HG03108 (cell line): ENCODE measurements at regions not wholly inside any gene's neighbourhood (a gene's known extent, or its start where the extent isn't known, plus 50 kb on each side); places are given as distances from the start of the nearest gene placed in this dataset.

Experiments used
- ATAC-seq: cut with Tn5 transposase; IDR thresholded peaks from one replicate; pipeline ENCODE4 v1.9.1; 2021; ENCODE audit warnings: moderate library complexity; ENCODE audit not compliant: unreplicated experiment

DNA sequence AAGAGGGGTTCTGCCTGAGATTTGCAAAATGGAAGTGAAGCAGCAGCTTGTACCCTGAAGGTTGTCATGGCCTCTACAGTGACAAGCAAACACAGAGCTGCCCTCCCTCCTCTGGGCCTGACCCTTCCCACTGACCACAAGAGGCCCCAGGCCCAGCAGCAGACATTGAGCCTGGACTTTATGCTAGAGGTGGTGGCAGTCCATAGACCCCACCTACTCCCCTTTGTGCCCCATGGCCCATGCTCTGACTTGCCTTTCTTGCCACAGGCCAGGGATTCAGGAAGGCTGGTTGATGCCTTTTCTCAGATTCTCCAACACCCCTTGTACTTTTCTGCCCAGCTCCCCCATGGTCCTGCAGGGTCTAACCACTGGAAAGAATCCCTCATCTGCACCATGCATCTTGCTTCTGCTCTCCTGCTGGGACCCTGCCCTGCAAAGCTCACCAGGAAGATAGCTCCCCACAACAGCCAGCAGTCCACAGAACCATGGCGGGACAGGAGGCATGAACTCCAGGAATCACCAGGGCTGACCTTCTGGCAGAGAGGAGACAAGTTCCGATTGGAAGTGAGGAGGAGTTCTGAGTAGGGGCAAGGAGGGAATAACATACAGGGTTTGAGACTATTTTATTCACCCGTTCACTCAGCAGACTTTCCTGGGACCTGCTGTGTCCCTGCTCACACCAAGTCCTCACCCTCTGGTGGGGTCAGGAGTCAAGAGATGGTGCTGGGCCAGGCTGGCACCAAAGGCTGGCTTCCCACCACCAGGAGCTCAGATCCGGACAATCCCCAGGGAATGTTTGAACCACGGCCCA is 263.8 kb downstream of the SYK start:
- no peak for ATAC-seq

DNA sequence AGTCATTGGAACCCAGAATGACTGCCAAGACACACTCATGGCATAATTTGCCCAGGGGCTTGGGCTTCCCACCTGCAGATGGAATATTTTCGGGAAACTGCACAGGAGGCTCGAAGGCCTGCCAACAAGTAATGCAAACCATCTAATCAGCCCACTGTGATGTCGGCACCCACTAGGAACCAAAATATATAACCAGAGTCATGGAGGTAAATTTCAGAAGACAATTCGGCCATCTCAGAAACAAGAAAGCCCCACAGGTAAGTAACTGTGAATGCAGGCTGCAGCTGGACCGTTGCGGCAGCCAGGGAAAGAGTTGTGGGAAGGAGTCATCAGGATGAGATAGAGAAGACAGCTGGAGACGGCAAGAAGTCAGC is 264.4 kb downstream of the SYK start:
- no peak for ATAC-seq

DNA sequence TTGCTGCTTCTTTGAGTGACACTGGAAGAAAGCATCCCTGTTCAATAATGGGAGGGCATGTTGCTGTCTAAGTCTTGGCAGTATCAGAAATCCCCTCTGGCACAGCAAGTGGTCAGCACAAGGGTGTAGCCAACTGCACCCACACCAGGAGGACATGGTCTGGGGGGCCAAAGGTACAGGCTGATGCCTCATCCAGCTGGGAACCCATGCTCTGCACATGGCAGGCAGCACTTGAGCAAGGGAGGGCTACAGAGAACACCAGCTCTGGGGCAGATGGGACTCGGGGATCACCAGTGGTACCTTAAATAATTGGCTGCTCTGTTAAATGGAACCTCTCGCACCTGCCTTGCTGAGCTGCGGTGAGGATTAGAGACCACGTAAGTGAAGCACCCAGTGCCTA is 265.2 kb downstream of the SYK start:
- ATAC-seq = no peak

DNA sequence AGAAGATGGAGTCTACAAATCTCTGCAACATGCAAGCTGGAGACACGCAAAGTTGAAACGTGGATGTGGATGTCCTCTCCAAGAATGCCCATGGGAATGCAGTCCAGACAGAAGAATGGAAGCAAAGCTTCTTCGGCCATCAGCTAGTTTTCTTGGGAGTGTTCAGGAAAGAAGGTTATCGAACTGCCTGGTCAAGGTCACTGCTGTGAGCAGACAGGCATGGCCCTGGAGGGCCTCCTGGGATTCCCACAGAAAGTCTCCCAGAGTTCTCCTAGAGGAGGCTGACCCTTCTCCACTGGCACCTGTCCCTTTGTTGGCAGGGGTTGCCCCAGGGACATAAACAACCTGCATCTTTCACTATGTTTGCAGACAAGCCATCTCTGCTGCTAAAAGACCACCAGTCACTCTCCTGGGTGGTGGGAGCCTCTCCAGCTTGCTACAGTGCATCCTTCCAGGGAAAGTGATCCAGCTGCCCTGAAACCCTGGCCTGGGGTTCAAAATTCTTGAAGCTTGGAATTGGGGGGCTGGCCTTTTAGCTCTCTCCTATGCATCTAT is 265.8 kb downstream of the SYK start:
- no peak for ATAC-seq

DNA sequence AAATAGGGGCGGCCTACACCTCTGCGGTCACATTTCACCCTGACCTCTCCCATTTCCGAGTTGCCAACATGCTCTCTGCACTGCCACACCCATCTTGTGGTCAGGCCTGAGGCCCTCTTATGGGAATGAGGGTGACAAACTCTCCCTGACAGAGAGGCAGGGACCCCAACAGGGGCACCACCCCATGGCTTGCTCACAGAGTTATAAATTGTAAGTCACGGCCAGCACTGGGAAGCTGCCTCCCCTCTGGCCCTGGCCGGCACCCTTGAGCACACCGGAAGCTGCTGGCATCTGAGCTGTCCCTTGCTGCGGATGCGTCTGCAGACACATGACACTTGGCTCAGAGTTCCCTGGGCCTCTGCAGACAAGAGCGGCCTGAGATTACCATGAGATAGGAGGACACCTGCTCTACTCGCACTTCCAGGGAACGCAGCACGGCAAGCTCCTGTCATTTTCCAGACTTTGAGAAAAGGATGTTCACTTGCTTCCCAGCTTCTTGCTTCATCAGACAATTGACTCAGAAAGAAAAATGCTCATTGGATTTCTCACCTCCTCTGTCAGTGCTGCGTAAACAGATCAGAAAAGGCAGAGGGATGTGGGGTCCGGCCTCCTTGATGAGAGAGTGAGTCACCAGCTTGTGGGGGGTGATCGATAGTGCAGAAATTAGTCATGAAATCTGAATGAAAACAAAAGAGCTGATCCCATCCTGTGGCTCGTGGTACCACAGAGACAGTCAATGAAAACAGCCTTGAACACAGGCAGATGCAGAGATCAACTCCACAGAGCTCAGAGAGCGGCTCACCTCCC is 269.8 kb downstream of the SYK start:
- no peak for ATAC-seq

DNA sequence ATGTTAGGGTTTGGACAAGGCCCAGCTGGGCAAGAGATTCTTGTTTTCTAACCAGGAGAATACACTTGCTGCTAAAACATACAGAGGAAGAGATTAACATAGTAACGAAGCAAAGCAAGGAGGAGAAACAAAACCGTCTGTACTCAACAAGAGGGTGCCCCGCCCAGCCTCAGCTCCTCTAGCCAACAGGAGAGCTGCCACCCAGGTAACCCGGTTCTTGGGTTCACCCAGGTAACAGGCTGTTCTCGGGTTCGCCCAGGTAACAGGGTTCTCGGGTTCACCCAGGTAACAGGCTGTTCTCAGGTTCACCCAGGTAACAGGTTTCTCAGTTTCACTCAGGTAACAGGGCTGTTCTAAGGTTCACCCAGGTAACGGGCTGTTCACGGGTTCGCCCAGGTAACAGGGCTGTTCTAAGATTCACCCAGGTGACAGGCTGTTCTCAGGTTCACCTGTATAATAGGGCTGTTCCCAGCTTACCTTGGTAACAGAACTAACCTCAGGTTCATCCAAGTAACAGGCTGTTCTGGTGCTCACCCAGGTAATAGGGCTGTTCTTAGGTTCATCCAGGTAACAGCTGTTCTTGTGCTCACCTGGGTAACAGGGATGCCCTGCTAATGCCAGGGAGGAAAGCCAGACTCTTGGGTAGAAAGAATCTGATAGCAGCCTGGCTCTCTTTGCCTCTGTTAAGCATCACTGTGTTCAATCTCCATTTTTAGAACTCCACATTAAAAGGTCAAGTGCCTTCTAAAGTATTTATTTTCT is 271.6 kb downstream of the SYK start:
- ATAC-seq = no peak

DNA sequence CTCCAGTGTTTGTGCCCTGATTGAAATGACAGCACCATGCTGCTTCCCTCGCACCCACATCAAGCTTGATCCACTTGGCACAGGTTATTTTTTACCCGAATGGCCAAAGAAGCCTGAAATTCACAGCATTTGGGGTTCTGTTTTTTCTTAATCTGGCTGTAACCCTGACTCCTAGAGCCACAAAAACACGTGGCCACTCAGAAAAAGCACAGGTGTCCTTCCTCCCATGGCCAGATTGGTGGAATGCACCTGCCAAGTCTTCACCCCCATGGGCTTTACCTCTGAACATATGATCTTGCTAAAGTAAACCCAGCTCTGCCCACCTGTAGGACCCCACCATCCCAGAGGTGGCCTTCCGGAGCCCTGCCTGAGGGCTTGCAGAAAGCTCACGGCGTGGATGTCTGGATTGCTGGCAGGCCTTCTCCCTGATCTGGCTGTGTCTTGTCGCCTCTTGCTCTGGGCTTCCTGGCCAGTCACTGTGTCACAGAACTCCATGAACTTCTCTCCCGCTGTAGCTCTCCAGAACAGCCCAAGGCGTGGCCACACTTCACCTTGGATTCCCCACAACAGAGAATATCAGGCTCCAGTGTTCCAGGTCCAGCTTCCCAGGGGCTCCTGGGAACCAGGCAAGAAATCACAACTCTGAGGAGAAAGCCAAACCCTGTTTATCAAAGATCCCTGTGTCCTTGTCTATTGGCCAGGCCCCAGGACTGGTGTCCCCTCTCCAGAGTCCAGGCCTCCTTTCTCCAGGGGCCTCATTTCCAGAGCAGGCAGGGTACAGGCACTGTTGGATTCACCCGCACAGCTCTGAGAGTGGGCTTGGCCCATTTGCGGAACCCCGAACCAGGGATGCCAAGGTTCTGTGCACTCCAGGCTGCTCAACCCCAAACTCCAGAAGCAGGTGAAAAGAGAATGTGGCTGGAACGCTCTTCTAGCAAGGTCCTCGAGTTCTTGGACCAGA is 272.5 kb downstream of the SYK start:
- ATAC-seq = no peak

DNA sequence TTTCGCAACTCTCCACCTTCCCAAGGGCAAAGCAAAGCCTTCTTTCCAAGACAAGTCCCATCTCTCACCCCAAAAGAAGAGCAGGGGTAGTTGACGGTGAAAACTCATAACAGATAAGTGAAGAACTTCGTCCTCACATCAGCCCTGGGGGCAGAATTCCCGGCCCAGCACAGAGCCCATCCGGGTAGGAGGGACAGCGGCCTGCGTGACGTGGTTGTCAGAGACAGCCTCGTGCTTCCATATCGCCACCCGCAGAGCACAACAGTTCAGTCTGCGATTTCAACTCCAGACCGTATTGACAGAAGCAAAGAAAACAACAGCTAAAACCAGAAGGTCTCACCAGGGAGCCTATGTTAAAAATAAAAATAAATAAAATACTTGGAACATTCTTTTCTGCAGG is 273.2 kb downstream of the SYK start:
- no peak for ATAC-seq

DNA sequence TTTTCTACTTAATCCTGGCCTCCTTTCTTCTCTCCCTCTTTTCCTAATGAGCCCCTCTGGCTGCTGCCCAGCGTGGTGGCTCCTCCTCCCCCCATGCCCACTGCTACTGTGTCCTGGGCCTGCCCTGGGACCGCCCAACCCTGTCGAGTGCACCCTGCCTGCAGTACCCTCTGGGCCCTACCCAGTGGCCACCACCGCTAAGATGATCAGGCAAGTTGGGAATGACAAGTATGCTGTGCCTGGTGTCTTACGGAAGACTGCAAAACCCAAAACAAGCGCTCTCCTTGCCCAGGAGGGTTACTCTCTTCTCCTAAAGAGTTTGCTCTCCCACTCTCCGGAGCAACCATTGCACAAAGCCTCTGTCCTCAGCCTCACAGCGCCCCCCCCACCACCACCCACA is 273.7 kb downstream of the SYK start:
- no peak for ATAC-seq

DNA sequence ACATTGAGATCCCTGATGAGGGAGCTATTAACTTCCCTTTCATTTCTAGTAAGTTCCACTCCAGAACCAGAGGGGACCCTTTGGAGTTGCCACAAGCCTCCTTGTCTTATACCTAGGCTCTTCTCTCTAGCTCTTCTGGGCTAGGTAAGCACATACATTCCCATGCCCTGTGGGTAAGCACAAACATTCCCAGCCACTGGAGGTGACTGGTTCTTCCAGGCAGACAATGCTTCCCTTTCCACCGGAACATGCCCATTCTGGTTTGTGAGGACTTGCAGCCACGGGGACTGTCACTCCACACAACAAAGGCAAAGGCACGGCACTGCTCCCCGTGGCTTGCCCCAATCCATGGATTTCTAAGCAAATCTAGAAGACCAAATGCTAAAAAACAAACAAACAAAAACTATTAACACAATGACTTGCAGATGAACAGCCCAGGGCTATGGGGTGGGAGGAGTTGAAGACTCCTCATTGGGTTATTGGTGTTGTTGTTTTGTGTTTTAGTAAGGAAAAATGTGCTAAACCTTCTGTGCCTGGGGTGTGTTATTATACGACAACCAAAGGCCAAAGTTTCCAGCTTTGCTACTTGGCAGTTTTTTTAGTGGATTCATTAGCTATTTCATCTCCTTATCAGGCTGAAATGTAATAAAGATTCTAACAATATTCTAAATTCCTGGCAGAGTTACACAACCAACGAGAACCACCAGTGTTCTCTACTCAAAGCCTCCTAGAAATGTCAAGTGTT is 276.2 kb downstream of the SYK start:
- ATAC-seq = no peak

DNA sequence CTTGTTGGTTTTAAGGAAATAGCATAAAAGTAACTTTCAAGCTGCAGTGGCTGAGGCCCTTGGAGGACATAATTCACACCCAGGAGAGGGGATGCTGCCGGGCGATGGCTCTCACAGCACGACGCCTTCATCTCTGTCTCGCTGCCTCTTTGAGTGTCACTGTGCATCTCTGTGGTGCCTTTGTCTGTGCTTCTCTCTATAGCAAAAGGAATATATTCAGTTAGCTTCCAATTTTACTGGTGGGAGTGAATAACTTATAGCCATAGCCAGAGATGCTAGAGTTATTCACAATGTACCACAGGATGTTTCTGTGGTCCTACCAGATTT is 276.7 kb downstream of the SYK start:
- ATAC-seq = no peak

DNA sequence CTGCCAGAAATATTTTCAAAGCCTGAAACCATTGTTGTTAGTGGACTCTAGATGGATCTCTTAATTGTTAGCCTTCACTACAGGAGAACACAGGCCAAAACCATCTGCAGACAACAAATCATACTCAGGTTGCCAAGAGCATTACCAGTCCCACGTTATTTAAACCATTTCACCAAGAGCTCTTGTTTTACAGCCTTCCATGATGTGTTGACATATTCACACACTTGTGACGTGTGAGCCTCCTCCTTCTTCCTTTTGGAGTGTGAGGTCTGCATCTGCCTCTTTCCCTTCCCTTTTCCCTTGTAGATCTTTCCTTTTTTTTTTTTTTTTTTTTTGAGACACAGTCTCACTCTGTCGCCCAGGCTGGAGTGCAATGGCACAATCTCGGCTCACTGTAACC is 279.0 kb downstream of the AUH start:
- no peak for ATAC-seq

DNA sequence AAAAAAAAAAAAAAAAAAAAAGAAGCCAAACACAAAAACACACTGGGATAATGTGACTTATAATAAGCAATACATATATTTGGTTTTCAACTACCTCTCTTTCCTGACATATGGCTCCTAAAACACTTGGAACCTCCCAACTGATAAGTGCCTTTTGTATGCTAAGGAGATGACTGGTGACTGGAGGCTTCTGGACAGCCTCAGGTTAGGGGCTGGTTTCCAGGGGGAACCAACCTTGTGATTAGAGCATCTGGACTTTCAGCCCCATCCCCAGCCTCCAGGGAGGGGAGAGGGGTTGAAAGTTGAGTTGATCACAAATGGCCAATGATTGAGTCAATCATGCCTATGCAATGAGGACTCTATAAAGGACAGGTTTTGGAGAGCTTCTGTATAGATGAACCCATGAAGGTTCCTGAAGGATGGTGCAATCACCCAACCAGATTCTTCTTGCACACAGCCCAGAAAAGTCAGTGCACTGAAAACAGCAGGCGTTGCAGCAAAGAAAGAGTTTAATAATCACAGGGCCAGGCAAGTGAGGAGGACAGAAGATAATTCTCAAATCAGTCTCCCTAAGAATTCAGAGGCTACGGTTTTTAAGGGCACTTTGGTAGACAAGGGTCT is 276.7 kb downstream of the AUH start:
- no peak for ATAC-seq

DNA sequence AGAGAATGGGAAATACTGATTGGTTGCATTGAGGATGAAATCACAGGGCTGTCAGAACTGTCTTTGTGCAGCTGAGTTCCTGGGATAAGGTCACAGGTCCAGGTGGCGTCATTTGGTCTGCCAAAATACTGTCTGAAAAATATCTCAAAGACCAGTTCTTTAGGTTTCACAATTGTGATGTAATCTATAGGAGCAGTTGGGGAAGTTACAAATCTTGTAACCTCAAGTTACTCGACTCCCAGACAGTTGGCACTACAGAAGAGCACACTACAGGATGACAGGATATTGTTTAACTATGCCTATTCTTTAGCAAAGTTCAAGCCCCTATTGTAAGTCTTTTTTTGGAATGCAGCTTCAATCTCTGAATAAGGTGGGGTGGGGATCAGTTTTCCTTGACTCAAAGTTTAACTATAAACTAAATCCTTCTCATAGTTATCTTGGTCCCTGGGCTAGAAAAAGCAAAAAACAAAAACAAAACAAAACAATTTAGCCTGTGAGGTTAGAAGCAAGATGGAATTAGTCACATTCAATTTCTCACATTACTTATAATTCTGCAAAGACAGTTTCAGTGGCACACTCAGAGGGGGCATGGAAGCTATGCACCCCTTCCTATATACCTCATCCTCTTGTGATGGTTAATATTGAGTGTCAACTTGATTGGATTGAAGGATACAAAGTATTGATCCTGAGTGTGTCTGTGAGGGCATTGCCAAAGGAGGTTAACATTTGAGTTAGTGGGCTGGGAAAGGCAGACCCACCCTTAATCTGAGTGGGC is 276.0 kb downstream of the AUH start:
- no peak for ATAC-seq

DNA sequence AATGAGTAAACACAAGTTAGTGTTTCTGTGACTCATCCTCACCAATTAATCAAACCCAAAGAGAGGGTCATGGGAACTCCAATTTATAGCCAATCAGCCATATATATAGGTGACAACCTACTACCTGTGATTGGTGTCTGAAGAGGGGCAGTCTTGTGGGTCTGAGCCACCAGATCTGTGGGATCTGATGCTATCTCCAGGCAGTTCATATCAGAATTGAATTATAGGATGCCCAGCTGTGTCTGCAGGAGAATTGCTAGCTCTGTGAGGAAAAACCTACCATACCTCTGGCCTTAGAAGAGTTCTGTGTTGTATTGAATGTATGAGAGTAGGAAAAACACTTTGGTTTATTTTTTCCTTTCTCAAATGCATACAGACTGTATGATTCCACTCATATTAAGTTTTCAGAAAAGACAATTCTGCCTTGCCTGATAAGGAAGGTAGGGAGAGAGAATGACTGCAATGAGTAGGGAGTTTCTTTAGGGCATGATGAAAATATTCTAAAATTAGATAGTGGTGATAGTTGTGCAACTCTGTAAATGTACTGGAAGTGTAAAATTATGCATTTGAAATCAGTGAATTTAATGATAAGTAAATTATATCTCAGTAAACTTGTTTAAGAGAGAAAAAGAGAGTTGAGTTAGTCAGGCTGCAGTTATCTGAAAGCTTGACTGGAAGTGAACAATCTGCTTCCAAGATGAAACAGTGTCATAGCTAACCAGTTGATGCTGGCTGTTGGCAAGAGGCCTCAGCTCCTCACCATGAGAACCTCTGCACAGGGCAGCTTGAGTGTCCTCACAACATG is 274.9 kb downstream of the AUH start:
- ATAC-seq = no peak

DNA sequence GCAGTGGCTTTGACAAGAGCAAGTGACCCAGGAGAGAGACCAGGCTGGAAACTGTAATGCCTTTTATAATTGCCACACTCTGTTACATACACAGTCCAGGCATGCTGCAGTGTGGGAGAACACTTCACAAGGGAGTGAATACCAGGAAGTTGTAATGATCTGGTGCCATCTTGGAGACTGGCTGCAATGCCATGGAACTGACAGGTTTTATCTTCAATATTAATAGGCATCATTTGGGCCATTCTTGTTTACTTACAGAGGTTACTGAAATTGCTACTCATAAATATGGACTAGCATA is 274.3 kb downstream of the AUH start:
- no peak for ATAC-seq

DNA sequence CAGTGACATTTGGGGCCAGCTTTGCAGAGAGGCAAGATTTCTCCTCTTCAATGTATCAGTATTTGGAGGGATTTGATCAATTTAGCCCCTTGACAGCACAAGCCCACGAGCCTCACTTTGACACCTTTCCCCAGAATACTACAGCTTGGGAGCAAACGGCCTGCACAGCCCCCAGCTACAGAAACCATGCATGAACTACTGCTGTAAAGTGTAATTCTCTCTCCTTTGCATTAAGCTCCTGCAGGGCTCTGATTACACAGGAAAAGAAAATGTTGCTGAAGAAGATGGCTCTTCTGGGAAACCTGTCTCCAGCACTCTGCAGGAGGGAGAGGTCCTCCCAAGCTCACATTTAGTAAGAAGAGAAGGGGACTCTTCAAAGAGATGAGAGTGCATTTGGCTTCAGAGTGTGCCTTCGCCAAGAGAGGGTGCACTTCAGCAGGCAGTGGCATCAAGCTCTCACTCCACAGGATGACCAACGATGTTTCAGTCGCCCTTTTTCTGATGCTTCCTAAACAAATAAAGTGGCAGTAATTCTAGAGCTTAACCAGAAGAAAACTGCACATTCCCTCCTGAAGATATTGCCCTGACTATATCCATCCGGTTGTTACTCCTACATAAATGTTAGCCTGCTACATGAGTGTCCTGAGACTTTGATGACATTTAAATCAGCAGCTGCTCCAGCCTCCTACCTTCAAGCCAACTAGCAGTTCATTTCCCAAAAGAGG is 272.2 kb downstream of the AUH start:
- ATAC-seq = no peak

DNA sequence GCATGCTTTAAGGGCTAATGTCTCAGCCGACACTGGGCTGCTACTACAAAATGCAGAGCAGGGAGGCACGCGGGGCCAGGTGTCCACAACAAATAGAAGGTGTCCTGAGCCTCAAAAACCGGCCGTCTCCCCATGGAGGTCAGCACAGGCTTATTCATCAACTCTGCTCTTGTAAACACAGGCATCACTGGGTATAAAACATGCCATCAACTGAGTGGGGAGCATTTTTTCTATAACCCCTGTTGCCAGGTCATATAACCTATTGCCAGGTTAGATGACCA is 271.6 kb downstream of the AUH start:
- no peak for ATAC-seq
